K562 (cell line): ENCODE measurements at regions not wholly inside any gene's neighbourhood (a gene's known extent, or its start where the extent isn't known, plus 50 kb on each side); places are given as distances from the start of the nearest gene placed in this dataset.

ENCODE experiments used
- ATAC-seq: fragments of 200-7000 bp; cut with Tn5 transposase; 3 replicates; pipeline ENCODE4 v1.9.1; 2020; ENCODE audit warnings: moderate library complexity
- BruUV-seq: library from RNA; stranded (reverse); fragments of 400-500 nt; replicated peaks from 2 replicates; lab custom pipeline; 2021; lab: Mats Ljungman, UMichigan
- CTCF ChIA-PET: fragments of 300-600 bp; formaldehyde crosslinking; extraction: SDS; loops from one replicate; lab custom pipeline; 2021; ENCODE audit warnings: low intra/inter-chr PET ratio; lab: Yijun Ruan, JAX
- POLR2A ChIA-PET: fragments of 300-600, 350-650 bp; sonication (Branson Sonifier 250); formaldehyde crosslinking; extraction: SDS; loops from one replicate; lab custom pipeline; 2021; ENCODE audit warnings: antibody characterized with exemption, inconsistent platforms; lab: Yijun Ruan, JAX
- DNase-seq, 4 experiments: peaks; one replicate each; pipeline versions ENCODE4 v3.0.0 to v3.0.0-alpha.2; 2011 to 2018; ENCODE audit warnings: low spot score in 3 of 4, mixed read lengths in 3 of 4; ENCODE audit errors: extremely low read depth in 1 of 4
- FAIRE-seq: peaks from 2 replicates; lab custom pipeline; 2011; peaks lifted over from hg19 to GRCh38; lab: Jason Lieb, UNC
- H2AFZ ChIP-seq: 2 replicates; pipeline ENCODE4 v1.6.0; 2011; ENCODE audit warnings: low read depth, low read length, control low read depth, inconsistent platforms
- H3K27ac ChIP-seq: fragments of 200-600 bp; 3 replicates; pipeline ENCODE4 v1.8.0; 2011; ENCODE audit warnings: low read depth, mild to moderate bottlenecking, control low read depth, inconsistent platforms, low read length, moderate library complexity, mixed read lengths; ENCODE audit errors: extremely low read depth
- H3K27me3 ChIP-seq, 2 experiments: fragments of 300-600 bp in 1 of 2; 2 replicates in 1 of 2; 3 replicates in 1 of 2; pipeline versions ENCODE4 v1.6.0 to v1.8.0; 2011; ENCODE audit warnings: inconsistent platforms in 2 of 2, low read length in 2 of 2, mild to moderate bottlenecking in 1 of 2, mixed read lengths in 1 of 2, moderate library complexity in 1 of 2; ENCODE audit not compliant: control insufficient read depth in 2 of 2, insufficient read depth in 2 of 2
- H3K36me3 ChIP-seq: fragments of 300-600 bp; 3 replicates; pipeline ENCODE4 v1.8.0; 2011; ENCODE audit warnings: mild to moderate bottlenecking, low read length, inconsistent platforms; ENCODE audit not compliant: control insufficient read depth, insufficient read depth
- H3K4me1 ChIP-seq, 2 experiments: fragments of 200-600 bp in 1 of 2; replicated peaks in 1 of 2; 2 replicates in 1 of 2; 3 replicates in 1 of 2; pipeline versions ENCODE4 v1.5.1 to v1.8.0; 2011; ENCODE audit warnings: inconsistent platforms in 2 of 2, low read length in 2 of 2, mild to moderate bottlenecking in 1 of 2, mixed read lengths in 1 of 2, moderate library complexity in 1 of 2; ENCODE audit not compliant: control insufficient read depth in 2 of 2, insufficient read depth in 2 of 2
- H3K4me2 ChIP-seq: 2 replicates; pipeline ENCODE4 v1.6.1; 2011; ENCODE audit warnings: low read length, control low read depth, inconsistent platforms, mixed read lengths; ENCODE audit not compliant: insufficient read depth
- H3K4me3 ChIP-seq: fragments of 200-600 bp; sonication (generic), shearing (Covaris generic); 2 replicates; pipeline ENCODE4 v1.5.1; 2016; ENCODE audit warnings: control low read depth, inconsistent platforms
- H3K79me2 ChIP-seq: fragments of 200-600 bp; 3 replicates; pipeline ENCODE4 v1.8.0; 2011; ENCODE audit warnings: low read length, inconsistent platforms; ENCODE audit not compliant: control insufficient read depth, insufficient read depth
- H3K9ac ChIP-seq, 2 experiments: 2 replicates each; pipeline versions ENCODE4 v1.6.0 to v1.6.1; 2011; ENCODE audit warnings: low read depth in 2 of 2, low read length in 2 of 2, control low read depth in 1 of 2, inconsistent platforms in 1 of 2, mild to moderate bottlenecking in 1 of 2, mixed read lengths in 1 of 2; ENCODE audit not compliant: insufficient read depth in 1 of 2
- H3K9me1 ChIP-seq: one replicate; pipeline ENCODE4 v1.6.0; 2011; ENCODE audit warnings: inconsistent platforms, mild to moderate bottlenecking, low read length, moderate library complexity; ENCODE audit not compliant: control insufficient read depth, insufficient read depth
- H3K9me3 ChIP-seq: replicated peaks from 2 replicates; pipeline ENCODE4 v1.5.1; 2011; ENCODE audit warnings: low read depth, low read length, inconsistent platforms; ENCODE audit not compliant: control insufficient read depth, insufficient read depth
- H4K20me1 ChIP-seq: replicated peaks from 2 replicates; pipeline ENCODE4 v1.6.1; 2011; ENCODE audit warnings: low read length, inconsistent platforms, mixed read lengths; ENCODE audit not compliant: control insufficient read depth, insufficient read depth
- ARHGAP35 ChIP-seq: fragments of 450-650 bp; IDR thresholded peaks from 2 replicates; pipeline ENCODE4 v1.6.1; 2018; ENCODE audit not compliant: partially characterized antibody
- ASH1L ChIP-seq: fragments of 450-650 bp; IDR thresholded peaks from 2 replicates; pipeline ENCODE4 v1.6.1; 2018; ENCODE audit warnings: borderline replicate concordance, mild to moderate bottlenecking, low read depth; ENCODE audit not compliant: partially characterized antibody
- FOXA3 ChIP-seq, 2 experiments: fragments of 450-650 bp in 1 of 2; sonication (generic) in 1 of 2; formaldehyde crosslinking; IDR thresholded peaks in 1 of 2; conservative IDR thresholded peaks in 1 of 2; 2 replicates each; pipeline versions ENCODE4 v1.4.0 to v1.8.0; 2020 to 2022; ENCODE audit warnings: mild to moderate bottlenecking in 2 of 2, missing genetic modification reagents in 1 of 2
- LARP7 ChIP-seq: fragments of 450-650 bp; IDR thresholded peaks from 2 replicates; pipeline ENCODE4 v1.6.1; 2016
- RFX7 ChIP-seq: fragments of 250-450 bp; sonication (Bioruptor Pico); IDR thresholded peaks from 2 replicates; pipeline ENCODE4 v1.5.1; 2021; ENCODE audit warnings: mild to moderate bottlenecking
- ZKSCAN1 ChIP-seq: fragments of 150-350 bp; IDR thresholded peaks from 2 replicates; pipeline ENCODE4 v1.6.1; 2016; ENCODE audit warnings: low read depth, low read length
- WGBS: fragments of 100-300 bp; shearing (Covaris generic); methylation state at CpG from one replicate; pipeline ENCODE4 v1.1.6; 2016; ENCODE audit warnings: low coverage, mixed read lengths; ENCODE audit not compliant: insufficient coverage; ENCODE audit errors: missing lambda C conversion rate; 5-methylcytosine and 5-hydroxymethylcytosine counted together
- in situ Hi-C: fragments of 300-500 bp; cut with MboI; formaldehyde crosslinking; loops from 4 replicates; pipeline ENCODE4 v1.15.0; 2018; ENCODE audit warnings: inconsistent platforms, mixed read lengths
- intact Hi-C: fragments of 100-400 bp; cut with micrococcal nuclease; formaldehyde crosslinking; loops from 2 replicates; pipeline ENCODE4 v1.14.2; 2022

DNA sequence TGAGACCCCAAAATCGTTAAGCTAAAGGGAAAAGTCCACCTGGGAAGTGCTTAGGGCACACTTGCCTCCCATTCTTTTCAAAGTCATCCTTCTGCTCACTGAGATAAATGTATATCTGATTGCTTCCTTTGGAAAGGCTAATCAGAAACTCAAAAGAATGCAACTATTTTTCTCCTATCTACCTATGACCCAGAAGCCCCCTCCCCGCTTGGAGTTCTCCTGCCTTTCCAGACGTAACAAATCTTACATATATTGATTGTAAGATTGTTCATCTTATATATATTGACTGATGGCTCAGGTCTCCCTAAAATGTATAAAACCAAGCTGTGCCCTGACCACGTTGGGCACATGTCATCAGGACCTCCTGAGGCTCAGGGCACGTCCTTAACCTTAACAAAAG, 56.8 kb upstream of the ACAN start:
- no TSS peak for BruUV-seq
- intact Hi-C loops = no loop called here
- ATAC-seq = no peak
- no peak overlapping the region for H3K4me3 ChIP-seq
- no peak overlapping the region for H2AFZ ChIP-seq
- CTCF ChIA-PET = no interaction called here
- H3K4me1 ChIP-seq = peaks cover 0 to 5% of the 10 kb centered on the region in 2 experiments; a peak in 1 of 5 replicates
- WGBS = 0% methylated on average over 5 of the region's 5 CpGs
- H3K36me3 ChIP-seq = no peaks in the 10 kb centered on the region
- FAIRE-seq = no peak
- no peaks in the 10 kb centered on the region for H3K9me1 ChIP-seq
- H3K79me2 ChIP-seq = no peaks in the 10 kb centered on the region
- H3K4me2 ChIP-seq = no peak overlapping the region
- POLR2A ChIA-PET = no interaction called here
- H4K20me1 ChIP-seq = no peaks in the 10 kb centered on the region
- in situ Hi-C loops = no loop called here
- DNase-seq = no peak
- H3K27me3 ChIP-seq = peaks cover 10 to 20% of the 10 kb centered on the region in 2 experiments; a peak in 3 of 5 replicates
- H3K9me3 ChIP-seq = no peaks in the 10 kb centered on the region
- H3K9ac ChIP-seq = no peak overlapping the region
- H3K27ac ChIP-seq = no peak overlapping the region
- no peak for TF ChIP-seq RFX7 (CRISPR knock-in tag)
- no peak for TF ChIP-seq ZKSCAN1

DNA sequence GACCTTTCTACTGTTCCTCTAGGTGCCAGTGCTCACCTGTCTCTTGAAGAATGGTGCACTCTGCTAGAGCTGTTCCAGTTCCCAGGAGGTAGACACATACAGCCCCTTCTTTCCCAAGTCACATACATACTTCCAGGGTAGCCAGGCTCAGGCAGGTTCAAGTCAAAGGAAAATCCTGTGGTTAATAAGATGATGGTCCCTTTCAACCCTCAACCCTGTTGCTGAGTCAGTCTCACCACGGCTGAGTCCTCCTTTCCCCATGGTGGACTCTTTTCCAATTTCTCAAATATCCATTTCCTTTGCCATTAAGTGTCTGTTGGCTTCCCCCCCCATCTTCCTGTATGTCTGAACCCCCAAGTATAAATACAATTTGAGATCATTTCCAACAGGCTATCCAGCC, 56.1 kb upstream of the ACAN start:
- intact Hi-C loops (no loop called here), in situ Hi-C loops (no loop called here)
- H3K9ac ChIP-seq = no peak overlapping the region
- FAIRE-seq = no peak
- no peaks in the 10 kb centered on the region for H4K20me1 ChIP-seq
- ATAC-seq = no peak
- H3K4me3 ChIP-seq = no peak overlapping the region
- WGBS = 0% methylated on average over 1 of the region's 1 CpG
- no peak overlapping the region for H3K4me2 ChIP-seq
- ChIA-PET POLR2A (interaction anchor here (0.7 kb wide), 1 partner anchor 738 kb away, joined by 3 read pairs; no protein-coding TSS in a partner anchor), CTCF (no interaction called here)
- H3K79me2 ChIP-seq = no peaks in the 10 kb centered on the region
- TF ChIP-seq ARHGAP35 = no peak
- no peak for TF ChIP-seq LARP7
- TF ChIP-seq ASH1L = no peak
- TF ChIP-seq FOXA3 (CRISPR knock-in tag; conservative IDR thresholded peaks at IDR 0.05 in 1 of 2, IDR thresholded peaks at IDR 0.05 in 1 of 2) = no peak
- H3K9me1 ChIP-seq = no peaks in the 10 kb centered on the region
- H2AFZ ChIP-seq = no peak overlapping the region
- no peaks in the 10 kb centered on the region for H3K9me3 ChIP-seq
- H3K27me3 ChIP-seq = peaks cover 4 to 14% of the 10 kb centered on the region in 2 experiments; a peak in 3 of 5 replicates
- no peak for DNase-seq
- no peak overlapping the region for H3K27ac ChIP-seq
- no peaks in the 10 kb centered on the region for H3K36me3 ChIP-seq
- H3K4me1 ChIP-seq = no peaks in the 10 kb centered on the region
- BruUV-seq = no TSS peak
